ENCODE measurements at regions not wholly inside any gene's neighbourhood (a gene's known extent, or its start where the extent isn't known, plus 50 kb on each side); places are given as distances from the start of the nearest gene placed in this dataset.

DNA sequence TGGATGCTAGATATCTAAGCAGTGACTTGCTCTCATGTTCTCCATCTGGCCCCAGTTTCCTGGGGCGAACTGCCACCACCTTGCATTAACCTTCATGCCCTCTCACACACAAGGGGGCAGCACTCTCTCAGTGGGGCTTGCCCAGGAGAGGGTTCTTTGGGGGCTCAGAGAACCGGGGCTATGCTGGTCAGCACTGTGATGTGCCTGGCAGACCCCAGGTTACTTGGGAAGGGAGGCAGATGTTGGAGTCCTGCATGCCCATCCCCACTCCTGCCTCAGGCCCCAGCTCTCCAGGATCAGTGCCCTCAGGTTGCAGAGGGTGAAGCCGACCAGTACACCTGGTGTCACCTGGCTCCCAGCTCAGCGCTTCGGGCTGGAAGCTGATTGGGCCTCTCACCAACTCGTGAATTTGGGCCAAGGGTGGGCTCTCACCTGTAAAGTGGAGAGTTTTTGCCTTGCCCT is 396.2 kb upstream of the HS6ST1 start:
- TF ChIP-seq, protein P1, sequence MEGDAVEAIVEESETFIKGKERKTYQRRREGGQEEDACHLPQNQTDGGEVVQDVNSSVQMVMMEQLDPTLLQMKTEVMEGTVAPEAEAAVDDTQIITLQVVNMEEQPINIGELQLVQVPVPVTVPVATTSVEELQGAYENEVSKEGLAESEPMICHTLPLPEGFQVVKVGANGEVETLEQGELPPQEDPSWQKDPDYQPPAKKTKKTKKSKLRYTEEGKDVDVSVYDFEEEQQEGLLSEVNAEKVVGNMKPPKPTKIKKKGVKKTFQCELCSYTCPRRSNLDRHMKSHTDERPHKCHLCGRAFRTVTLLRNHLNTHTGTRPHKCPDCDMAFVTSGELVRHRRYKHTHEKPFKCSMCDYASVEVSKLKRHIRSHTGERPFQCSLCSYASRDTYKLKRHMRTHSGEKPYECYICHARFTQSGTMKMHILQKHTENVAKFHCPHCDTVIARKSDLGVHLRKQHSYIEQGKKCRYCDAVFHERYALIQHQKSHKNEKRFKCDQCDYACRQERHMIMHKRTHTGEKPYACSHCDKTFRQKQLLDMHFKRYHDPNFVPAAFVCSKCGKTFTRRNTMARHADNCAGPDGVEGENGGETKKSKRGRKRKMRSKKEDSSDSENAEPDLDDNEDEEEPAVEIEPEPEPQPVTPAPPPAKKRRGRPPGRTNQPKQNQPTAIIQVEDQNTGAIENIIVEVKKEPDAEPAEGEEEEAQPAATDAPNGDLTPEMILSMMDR (IDR thresholded peaks at IDR 0.05): no peak; the same call in 1 of the 2 replicates
- TF ChIP-seq, protein P2, sequence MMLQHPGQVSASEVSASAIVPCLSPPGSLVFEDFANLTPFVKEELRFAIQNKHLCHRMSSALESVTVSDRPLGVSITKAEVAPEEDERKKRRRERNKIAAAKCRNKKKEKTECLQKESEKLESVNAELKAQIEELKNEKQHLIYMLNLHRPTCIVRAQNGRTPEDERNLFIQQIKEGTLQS (CRISPR knock-in tag; conservative IDR thresholded peaks at IDR 0.05): no peak
- no peak for TF ChIP-seq MAX (CRISPR knock-in tag; IDR thresholded peaks at IDR 0.05)
- no peak for TF ChIP-seq ARID4B (CRISPR knock-in tag; IDR thresholded peaks at IDR 0.05; ENCODE audit: borderline replicate concordance)
- TF ChIP-seq, protein P3, sequence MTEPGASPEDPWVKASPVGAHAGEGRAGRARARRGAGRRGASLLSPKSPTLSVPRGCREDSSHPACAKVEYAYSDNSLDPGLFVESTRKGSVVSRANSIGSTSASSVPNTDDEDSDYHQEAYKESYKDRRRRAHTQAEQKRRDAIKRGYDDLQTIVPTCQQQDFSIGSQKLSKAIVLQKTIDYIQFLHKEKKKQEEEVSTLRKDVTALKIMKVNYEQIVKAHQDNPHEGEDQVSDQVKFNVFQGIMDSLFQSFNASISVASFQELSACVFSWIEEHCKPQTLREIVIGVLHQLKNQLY (CRISPR knock-in tag; IDR thresholded peaks at IDR 0.05): no peak
